Mucosa of descending colon (tissue), 3 donors: ENCODE measurements at regions not wholly inside any gene's neighbourhood (a gene's known extent, or its start where the extent isn't known, plus 50 kb on each side); places are given as distances from the start of the nearest gene placed in this dataset.

Source experiments
- ATAC-seq: fragments of 200-7000 bp; cut with Tn5 transposase; one replicate; pipeline ENCODE4 v1.9.1; 2020; ENCODE audit warnings: mild to moderate bottlenecking, moderate library complexity
- DNase-seq, 3 donors: peaks; one replicate each; pipeline ENCODE4 v3.0.0-alpha.2; 2020
- H3K36me3 ChIP-seq: fragments of 200-600 bp; one replicate; pipeline ENCODE4 v1.8.0; 2021; ENCODE audit warnings: low read depth, mild to moderate bottlenecking
- H3K4me1 ChIP-seq: fragments of 200-600 bp; one replicate; pipeline ENCODE4 v1.8.0; 2021; ENCODE audit warnings: low read depth, mild to moderate bottlenecking
- H3K4me3 ChIP-seq: fragments of 200-600 bp; one replicate; pipeline ENCODE4 v1.8.0; 2021; ENCODE audit warnings: mild to moderate bottlenecking
- H3K9me3 ChIP-seq: fragments of 200-600 bp; one replicate; pipeline ENCODE4 v1.8.0; 2021; ENCODE audit warnings: mild to moderate bottlenecking
- intact Hi-C, 2 donors: fragments of 100-400 bp; cut with DNase I in 1 of 2; cut with micrococcal nuclease in 1 of 2; formaldehyde crosslinking; loops; one replicate each; pipeline versions ENCODE4 v1.11.0 to v1.11.1; 2022; cut with DNase I, micrococcal nuclease
- TF ChIP-seq, protein P1 (sequence below): fragments of 200-600 bp; IDR thresholded peaks from one replicate; pipeline ENCODE4 v1.8.0; 2022; ENCODE audit warnings: antibody characterized with exemption, mild to moderate bottlenecking
- donor health status: DM: no; HTN: no; CAD: no; lungs with moderate emphysema.
- donor health status: DM: no; HTN: no; CAD: no.
- donor health status: DM: no; HTN: yes; CAD: no.

DNA sequence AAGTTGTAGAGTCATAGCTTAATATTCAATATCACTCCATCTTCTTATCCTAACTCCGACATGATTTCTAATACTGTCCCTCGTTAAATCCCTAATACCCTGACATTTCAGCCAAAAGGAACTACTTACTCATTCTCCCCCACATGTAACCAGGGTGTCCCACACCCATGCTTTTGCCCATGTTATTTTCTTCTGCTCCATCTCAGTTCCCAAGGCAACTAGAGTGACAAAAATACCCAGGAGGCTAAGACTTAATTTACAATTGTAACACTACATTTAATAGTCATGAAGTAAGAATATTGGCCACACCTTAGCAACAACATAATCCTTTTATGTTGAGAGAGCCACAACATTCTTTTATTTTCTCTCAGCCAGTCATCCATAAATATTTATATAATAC is 248.5 kb upstream of the TGFBR2 start:
- ATAC-seq = no peak
- DNase-seq = no peak
- TF ChIP-seq, protein P1, sequence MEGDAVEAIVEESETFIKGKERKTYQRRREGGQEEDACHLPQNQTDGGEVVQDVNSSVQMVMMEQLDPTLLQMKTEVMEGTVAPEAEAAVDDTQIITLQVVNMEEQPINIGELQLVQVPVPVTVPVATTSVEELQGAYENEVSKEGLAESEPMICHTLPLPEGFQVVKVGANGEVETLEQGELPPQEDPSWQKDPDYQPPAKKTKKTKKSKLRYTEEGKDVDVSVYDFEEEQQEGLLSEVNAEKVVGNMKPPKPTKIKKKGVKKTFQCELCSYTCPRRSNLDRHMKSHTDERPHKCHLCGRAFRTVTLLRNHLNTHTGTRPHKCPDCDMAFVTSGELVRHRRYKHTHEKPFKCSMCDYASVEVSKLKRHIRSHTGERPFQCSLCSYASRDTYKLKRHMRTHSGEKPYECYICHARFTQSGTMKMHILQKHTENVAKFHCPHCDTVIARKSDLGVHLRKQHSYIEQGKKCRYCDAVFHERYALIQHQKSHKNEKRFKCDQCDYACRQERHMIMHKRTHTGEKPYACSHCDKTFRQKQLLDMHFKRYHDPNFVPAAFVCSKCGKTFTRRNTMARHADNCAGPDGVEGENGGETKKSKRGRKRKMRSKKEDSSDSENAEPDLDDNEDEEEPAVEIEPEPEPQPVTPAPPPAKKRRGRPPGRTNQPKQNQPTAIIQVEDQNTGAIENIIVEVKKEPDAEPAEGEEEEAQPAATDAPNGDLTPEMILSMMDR = no peak
- intact Hi-C loops = no loop called here
- Histone ChIP-seq H3K4me1 (peaks cover 7% of the 10 kb centered on the region), H3K9me3 (no peaks in the 10 kb centered on the region), H3K36me3 (no peaks in the 10 kb centered on the region), H3K4me3 (no peak overlapping the region)

DNA sequence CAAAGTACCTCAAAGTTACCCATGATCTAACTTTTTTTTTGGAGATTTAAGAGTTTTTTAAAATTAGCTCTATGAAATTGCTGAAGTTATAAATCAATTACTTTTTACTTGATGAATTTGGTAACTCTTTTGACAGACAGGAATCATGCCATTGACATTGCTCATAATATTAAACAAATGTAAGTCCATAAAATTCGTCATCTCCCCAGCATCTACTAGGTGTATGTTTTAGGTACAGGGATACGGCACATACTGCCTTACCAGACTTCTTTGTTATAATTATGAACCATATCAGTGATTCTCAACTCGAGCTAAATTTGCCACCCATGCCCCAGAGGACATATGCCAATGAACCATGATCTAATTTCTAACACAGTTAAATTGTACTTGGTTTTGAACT is 247.5 kb upstream of the TGFBR2 start:
- ATAC-seq (no peak), DNase-seq (no peak)
- Histone ChIP-seq H3K4me3 (no peak overlapping the region), H3K4me1 (peaks cover 7% of the 10 kb centered on the region), H3K36me3 (no peaks in the 10 kb centered on the region), H3K9me3 (no peaks in the 10 kb centered on the region)
- TF ChIP-seq, protein P1 = no peak
- intact Hi-C loops = no loop called here

DNA sequence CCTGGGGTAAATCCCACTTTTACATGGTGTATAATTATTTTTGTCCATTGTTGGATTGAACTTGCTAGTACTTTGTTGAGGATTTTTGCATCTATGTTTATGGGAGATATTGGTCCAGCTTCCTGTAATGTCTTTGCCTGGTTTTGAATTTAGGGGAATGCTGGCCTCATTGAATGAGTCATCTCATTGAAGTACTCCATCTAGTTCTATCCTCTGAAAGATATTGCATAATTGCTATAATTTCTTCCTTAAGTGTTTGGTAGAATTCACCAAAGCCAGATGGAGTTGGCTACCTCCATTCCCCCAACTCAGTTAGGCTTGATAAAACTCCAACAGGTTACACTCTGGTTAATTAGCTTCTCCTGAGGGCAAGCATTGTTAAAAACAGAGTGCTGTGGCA is 237.4 kb upstream of the TGFBR2 start:
- no peak for ATAC-seq
- Histone ChIP-seq H3K9me3 (no peaks in the 10 kb centered on the region), H3K36me3 (no peaks in the 10 kb centered on the region)

DNA sequence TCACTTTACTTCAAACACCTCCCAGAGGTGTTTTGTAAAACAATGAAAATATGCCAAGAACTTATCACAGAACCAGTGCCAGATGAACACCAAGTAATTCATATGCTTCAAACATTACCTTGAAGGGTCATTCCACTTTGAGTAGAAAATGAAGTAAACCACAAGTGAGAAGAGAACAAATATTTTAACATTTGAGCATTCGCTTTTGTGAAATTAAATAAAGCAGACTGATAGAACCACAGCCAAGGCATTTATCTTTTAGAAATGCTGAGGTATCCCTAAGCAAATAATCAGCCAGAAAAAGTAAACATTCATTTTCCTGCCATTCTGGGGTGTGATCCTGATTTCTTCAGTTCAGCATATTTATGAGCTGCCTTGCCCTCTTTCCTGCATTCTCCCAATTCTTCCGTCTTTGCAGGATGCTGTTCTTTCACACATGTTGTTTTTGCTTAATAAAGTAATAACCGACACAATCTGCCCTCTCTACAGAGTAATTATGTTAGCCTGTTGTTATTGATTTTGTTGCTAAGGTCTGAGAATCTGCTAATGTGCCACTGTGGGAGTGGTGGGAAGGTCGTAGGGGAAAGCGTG is 235.6 kb upstream of the TGFBR2 start:
- intact Hi-C loops = no loop called here
- ATAC-seq (peak; percentile 67), DNase-seq (no peak)

More for the DNA sequence above, 237.4 kb upstream of the TGFBR2 start:
- intact Hi-C loops = no loop called here
- no peak for DNase-seq
- TF ChIP-seq, protein P1 = no peak
- peaks cover 8% of the 10 kb centered on the region for H3K4me1 ChIP-seq
- no peak overlapping the region for H3K4me3 ChIP-seq

DNA sequence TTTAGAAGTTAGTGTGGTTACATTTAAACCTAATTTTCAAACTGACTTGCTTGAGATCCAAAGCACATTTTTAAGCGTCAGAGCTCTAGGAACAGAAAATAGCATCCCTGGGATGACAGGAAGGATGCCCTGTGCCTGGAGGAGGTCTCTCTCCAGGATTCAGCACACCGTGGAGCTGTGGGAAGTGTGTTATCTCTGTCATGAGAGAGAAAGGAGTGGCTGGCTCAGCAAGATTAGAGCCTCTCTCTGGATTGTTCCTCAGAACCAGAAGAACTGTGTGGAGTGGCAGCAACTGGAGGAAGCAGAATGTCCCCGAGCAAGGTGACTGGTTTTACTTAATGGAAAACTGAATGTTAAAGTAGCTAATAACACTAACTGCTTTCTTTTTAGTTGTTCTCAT is 233.6 kb upstream of the TGFBR2 start:
- no peak overlapping the region for H3K4me3 ChIP-seq
- H3K4me1 ChIP-seq = peaks cover 8% of the 10 kb centered on the region
- DNase-seq (no peak), ATAC-seq (no peak)
- TF ChIP-seq, protein P1 = no peak
- no peaks in the 10 kb centered on the region for H3K9me3 ChIP-seq
- intact Hi-C loops = no loop called here
- H3K36me3 ChIP-seq = no peaks in the 10 kb centered on the region

More for the DNA sequence above, 235.6 kb upstream of the TGFBR2 start:
- no peaks in the 10 kb centered on the region for H3K36me3 ChIP-seq
- TF ChIP-seq, protein P1 = no peak
- H3K4me3 ChIP-seq = no peak overlapping the region
- peaks cover 8% of the 10 kb centered on the region for H3K4me1 ChIP-seq
- no peaks in the 10 kb centered on the region for H3K9me3 ChIP-seq
